ENCODE measurements at regions not wholly inside any gene's neighbourhood (a gene's known extent, or its start where the extent isn't known, plus 50 kb on each side); places are given as distances from the start of the nearest gene placed in this dataset.

- no peak for DNase-seq (ENCODE audit: low read depth, low spot score)
- no peak for FAIRE-seq
- Histone ChIP-seq H3K4me1 (ENCODE audit: control insufficient read depth, extremely low read depth, insufficient read depth, low read length) (no peaks in the 10 kb centered on the region), H3K36me3 (ENCODE audit: control insufficient read depth in 2 of 2, extremely low read depth in 1 of 2, insufficient read depth in 2 of 2, low read length in 2 of 2) (no peaks in the 10 kb centered on the region), H3K27ac (ENCODE audit: insufficient read depth, low read depth, low read length) (no peak overlapping the region), H3K4me3 (replicated peaks in 1 of 3; ENCODE audit: insufficient read depth in 1 of 3, low read depth in 1 of 3, low read length in 3 of 3) (no peak overlapping the region), H3K27me3 (ENCODE audit: control insufficient read depth in 2 of 2, insufficient read depth in 2 of 2, low read length in 2 of 2) (no peaks in the 10 kb centered on the region), H3K79me2 (ENCODE audit: control insufficient read depth, insufficient read depth, low read length) (no peaks in the 10 kb centered on the region), H4K20me1 (replicated peaks; ENCODE audit: control insufficient read depth, extremely low read depth, insufficient read depth, low read length) (no peaks in the 10 kb centered on the region), H3K4me2 (ENCODE audit: insufficient read depth, low read length) (no peak overlapping the region), H2AFZ (ENCODE audit: low read depth, low read length) (no peak overlapping the region), H3K9me1 (replicated peaks; ENCODE audit: control insufficient read depth, extremely low read depth, insufficient read depth, low read length) (no peaks in the 10 kb centered on the region), H3K9me3 (replicated peaks; ENCODE audit: control insufficient read depth, insufficient read depth, low read length) (peaks cover 5% of the 10 kb centered on the region), H3K9ac (replicated peaks; ENCODE audit: extremely low read depth, insufficient read depth, low read length) (no peak overlapping the region)
- POLR2A ChIA-PET: no interaction called here
- intact Hi-C loops (cut with micrococcal nuclease) (no loop called here), dilution Hi-C loops (cut with MboI; ENCODE audit: extremely low pct_ligation_motif_present, low sequenced_read_pairs) (no loop called here)
- TF ChIP-seq GATA2 (IDR thresholded peaks at IDR 0.05; ENCODE audit: insufficient read depth, insufficient read length, low read depth, low read length): no peak
- no peak for TF ChIP-seq JUN (IDR thresholded peaks at IDR 0.05; ENCODE audit: borderline replicate concordance, insufficient read depth, insufficient read length, low read depth)
- TF ChIP-seq MYC (IDR thresholded peaks at IDR 0.05; ENCODE audit: low read depth, low read length): no peak
- TF ChIP-seq FOS (IDR thresholded peaks at IDR 0.05; ENCODE audit: borderline replicate concordance, insufficient read depth, low read length): no peak
- TF ChIP-seq, protein P1, sequence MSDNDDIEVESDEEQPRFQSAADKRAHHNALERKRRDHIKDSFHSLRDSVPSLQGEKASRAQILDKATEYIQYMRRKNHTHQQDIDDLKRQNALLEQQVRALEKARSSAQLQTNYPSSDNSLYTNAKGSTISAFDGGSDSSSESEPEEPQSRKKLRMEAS (IDR thresholded peaks at IDR 0.05; ENCODE audit: insufficient read depth, insufficient read length): no peak
- TF ChIP-seq EZH2 (IDR thresholded peaks at IDR 0.05; ENCODE audit: borderline replicate concordance, low read depth, low read length, severe bottlenecking): no peak
- TF ChIP-seq, protein P2, sequence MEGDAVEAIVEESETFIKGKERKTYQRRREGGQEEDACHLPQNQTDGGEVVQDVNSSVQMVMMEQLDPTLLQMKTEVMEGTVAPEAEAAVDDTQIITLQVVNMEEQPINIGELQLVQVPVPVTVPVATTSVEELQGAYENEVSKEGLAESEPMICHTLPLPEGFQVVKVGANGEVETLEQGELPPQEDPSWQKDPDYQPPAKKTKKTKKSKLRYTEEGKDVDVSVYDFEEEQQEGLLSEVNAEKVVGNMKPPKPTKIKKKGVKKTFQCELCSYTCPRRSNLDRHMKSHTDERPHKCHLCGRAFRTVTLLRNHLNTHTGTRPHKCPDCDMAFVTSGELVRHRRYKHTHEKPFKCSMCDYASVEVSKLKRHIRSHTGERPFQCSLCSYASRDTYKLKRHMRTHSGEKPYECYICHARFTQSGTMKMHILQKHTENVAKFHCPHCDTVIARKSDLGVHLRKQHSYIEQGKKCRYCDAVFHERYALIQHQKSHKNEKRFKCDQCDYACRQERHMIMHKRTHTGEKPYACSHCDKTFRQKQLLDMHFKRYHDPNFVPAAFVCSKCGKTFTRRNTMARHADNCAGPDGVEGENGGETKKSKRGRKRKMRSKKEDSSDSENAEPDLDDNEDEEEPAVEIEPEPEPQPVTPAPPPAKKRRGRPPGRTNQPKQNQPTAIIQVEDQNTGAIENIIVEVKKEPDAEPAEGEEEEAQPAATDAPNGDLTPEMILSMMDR (IDR thresholded peaks at IDR 0.05; ENCODE audit: extremely low read depth in 1 of 2, insufficient read depth in 1 of 2, low read depth in 1 of 2, low read length in 2 of 2): no peak
- no peak for TF ChIP-seq POLR2A (IDR thresholded peaks at IDR 0.05; ENCODE audit: low read depth, low read length)
- no peak for TF ChIP-seq POLR2AphosphoS5 (IDR thresholded peaks at IDR 0.05; ENCODE audit: insufficient read depth, low read depth, low read length)
- CTCF ChIA-PET: no interaction called here
- no TSS peak for BruUV-seq (replicated peaks)
These were observed 215.5 kb upstream of the HTR2A start for GRCh38 chr13:47112205-47112902.
